ENCODE measurements at regions not wholly inside any gene's neighbourhood (a gene's known extent, or its start where the extent isn't known, plus 50 kb on each side); places are given as distances from the start of the nearest gene placed in this dataset.

- TF ChIP-seq CTCF (IDR thresholded peaks at IDR 0.05; ENCODE audit: low read depth, low read length, poor library complexity, severe bottlenecking), result no peak
- no peak for TF ChIP-seq EZH2phosphoT487 (IDR thresholded peaks at IDR 0.05; ENCODE audit: borderline replicate concordance, low read length)
Measured at GRCh38 chr14:22432348-22432976, 156.6 kb downstream of the DAD1 start.

All from DOHH2 (cell line).